ENCODE measurements at regions not wholly inside any gene's neighbourhood (a gene's known extent, or its start where the extent isn't known, plus 50 kb on each side); places are given as distances from the start of the nearest gene placed in this dataset.

DNA sequence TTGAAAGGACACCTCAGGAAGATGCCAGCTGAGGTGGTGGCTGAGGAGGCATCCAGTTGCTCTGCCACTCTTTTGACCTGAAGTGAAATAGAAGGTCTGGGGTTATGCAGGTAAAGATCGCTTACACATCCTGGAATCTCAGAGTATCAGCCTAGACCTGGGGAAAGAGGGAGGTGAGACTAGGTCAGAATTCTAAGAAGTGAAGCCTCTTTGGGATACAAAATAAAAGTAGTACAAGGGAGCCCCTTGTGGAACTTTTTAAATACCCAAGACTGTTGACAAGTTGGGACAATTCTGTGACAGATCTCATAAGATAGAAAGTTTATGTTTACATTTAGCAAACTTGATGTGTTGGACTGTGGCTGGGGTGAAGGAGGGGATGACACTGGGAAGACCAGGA, 263.1 kb downstream of the SPRY1 start:
- DNase-seq (ENCODE audit: low read depth) = no peak
- TF ChIP-seq CTCF (conservative IDR thresholded peaks at IDR 0.05; ENCODE audit: low read depth, low read length) = peak; percentile 40
- no peak overlapping the region for H3K4me3 ChIP-seq (ENCODE audit: low read length)

DNA sequence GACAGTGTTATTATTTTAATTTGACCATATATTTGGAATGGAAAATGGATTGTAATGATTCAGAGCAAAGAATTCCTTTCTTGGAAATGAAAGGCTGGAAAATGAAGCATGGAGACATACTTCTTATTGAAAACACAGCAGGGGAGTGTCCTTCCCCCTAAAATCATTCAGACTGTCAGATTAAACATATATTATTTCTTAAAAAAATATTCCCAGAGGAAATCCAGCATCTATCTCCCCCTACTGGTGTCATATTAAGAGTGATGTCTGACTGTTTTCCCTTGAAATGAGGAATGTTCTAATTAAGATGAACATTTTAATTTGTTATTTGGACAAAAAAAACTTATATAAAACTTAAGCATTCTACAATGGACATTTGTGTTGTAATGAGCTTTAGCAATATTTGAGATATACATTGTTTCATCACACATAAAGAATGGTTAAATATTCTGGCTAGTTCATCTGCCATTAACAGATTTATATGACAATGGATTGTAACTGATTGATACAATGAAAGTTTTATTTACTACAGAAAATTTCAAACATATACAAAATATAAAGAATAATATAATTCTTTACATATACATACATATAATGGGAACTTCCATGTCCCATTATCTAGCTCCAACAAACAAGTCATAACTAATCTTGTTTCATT, 264.6 kb downstream of the SPRY1 start:
- H3K4me3 ChIP-seq (ENCODE audit: low read length) = no peak overlapping the region
- peak; percentile 60 for TF ChIP-seq CTCF (conservative IDR thresholded peaks at IDR 0.05; ENCODE audit: low read depth, low read length)
- DNase-seq (ENCODE audit: low read depth) = no peak

DNA sequence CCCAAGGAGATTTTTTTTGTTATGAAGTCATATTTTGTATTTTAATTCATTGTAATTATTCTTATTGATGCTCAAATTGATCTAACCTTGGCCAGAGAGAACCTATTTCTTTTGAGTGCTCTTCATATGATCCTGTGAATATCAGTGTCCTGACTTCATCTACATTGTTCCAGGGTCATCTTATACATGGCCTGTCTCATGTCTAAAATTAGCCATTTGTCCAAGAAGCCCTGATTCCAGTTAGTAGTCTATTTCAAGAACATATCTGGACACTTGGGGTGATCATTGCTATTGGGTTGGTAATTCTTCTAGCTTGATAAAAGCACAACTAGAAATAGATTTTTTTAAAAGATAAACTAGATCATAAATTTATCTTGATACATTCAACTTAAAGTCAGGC, 266.2 kb downstream of the SPRY1 start:
- no peak for TF ChIP-seq CTCF (conservative IDR thresholded peaks at IDR 0.05; ENCODE audit: low read depth, low read length)
- no peak overlapping the region for H3K4me3 ChIP-seq (ENCODE audit: low read length)
- DNase-seq (ENCODE audit: low read depth) = no peak

GRCh38 chr4:123666486-123666885, 269.9 kb downstream of the SPRY1 start:
- no peak for DNase-seq (ENCODE audit: low read depth)
- no peak overlapping the region for H3K4me3 ChIP-seq (ENCODE audit: low read length)
- TF ChIP-seq CTCF (conservative IDR thresholded peaks at IDR 0.05; ENCODE audit: low read depth, low read length) = no peak

GRCh38 chr4:123667496-123667895, 270.9 kb downstream of the SPRY1 start:
- no peak for TF ChIP-seq CTCF (conservative IDR thresholded peaks at IDR 0.05; ENCODE audit: low read depth, low read length)
- H3K4me3 ChIP-seq (ENCODE audit: low read length) = no peak overlapping the region
- no peak for DNase-seq (ENCODE audit: low read depth)

DNA sequence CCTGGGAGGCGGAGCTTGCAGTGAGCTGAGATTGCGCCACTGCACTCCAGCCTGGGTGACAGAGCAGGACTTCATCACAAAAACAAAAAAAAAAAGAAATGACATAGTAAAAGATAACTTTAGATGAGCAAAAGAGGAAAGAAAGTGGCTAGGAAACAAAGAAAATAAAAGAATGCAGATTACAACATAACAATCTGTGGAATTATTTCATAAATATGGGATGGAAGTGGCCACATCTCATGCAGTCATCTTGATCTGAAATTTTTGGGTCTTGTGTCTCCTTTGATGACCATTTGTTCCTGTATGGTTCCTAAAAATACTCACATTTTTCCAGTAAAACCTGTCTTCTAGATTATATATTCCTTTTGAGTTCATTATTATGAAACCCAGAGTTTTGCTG, 271.4 kb downstream of the SPRY1 start:
- H3K4me3 ChIP-seq (ENCODE audit: low read length) = no peak overlapping the region
- no peak for TF ChIP-seq CTCF (conservative IDR thresholded peaks at IDR 0.05; ENCODE audit: low read depth, low read length)
- DNase-seq (ENCODE audit: low read depth) = no peak

DNA sequence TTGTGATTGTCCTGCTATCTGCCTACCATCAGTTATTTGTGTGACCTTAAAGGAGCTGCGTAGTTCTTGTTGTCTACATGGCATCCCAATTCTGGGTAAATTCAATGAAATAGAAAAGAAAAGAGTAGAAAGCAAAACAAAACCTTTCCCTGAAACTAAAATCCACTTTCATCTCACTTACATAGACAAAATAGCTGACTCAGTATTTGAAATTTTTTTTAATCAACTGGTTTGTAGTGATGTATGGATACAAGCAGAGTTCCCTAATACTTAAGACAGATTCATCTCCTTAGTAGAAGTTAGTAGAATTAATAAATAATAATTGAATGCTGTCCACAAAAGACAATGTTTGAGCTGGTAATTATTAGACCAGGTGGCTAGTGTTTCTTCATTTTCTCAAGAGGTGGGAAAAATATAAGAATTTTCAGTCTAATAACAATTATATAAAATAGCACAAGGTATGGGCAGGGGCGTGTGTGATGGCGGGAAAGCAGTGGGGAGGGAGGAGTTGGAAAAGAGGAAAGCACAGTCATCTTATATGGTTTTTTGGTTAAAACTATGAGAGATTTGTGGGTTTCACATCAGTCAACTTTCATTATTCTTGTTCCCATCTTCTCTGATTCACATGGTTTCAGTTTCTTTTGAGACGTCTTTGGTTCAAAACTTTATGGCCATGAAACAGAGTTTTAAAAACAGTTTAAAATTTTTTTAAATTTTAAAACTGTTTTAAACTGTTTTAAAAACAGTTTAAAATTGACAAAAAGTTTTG, 275.2 kb downstream of the SPRY1 start:
- DNase-seq (ENCODE audit: low read depth) = no peak
- no peak for TF ChIP-seq CTCF (conservative IDR thresholded peaks at IDR 0.05; ENCODE audit: low read depth, low read length)
- H3K4me3 ChIP-seq (ENCODE audit: low read length) = no peak overlapping the region
